MM.1S (cell line): ENCODE measurements at regions not wholly inside any gene's neighbourhood (a gene's known extent, or its start where the extent isn't known, plus 50 kb on each side); places are given as distances from the start of the nearest gene placed in this dataset.

Experiments
- DNase-seq: peaks from one replicate; pipeline ENCODE4 v3.0.0-alpha.2; 2015
- H2AFZ ChIP-seq: fragments of 300-600 bp; sonication (generic); 2 replicates; pipeline ENCODE4 v1.6.0; 2016; ENCODE audit warnings: antibody characterized with exemption, low read length
- H3F3A ChIP-seq: fragments of 300-600 bp; sonication (generic); 2 replicates; pipeline ENCODE4 v1.6.1; 2016; ENCODE audit warnings: mild to moderate bottlenecking, antibody characterized with exemption, low read length, moderate library complexity, mixed read lengths; ENCODE audit not compliant: insufficient read depth
- H3K27ac ChIP-seq: fragments of 300-600 bp; sonication (generic); 2 replicates; pipeline ENCODE4 v1.5.1; 2016; ENCODE audit warnings: mild to moderate bottlenecking, low read length
- H3K27me3 ChIP-seq: fragments of 300-600 bp; sonication (generic); replicated peaks from 2 replicates; pipeline ENCODE4 v1.6.0; 2016; ENCODE audit warnings: low read length; ENCODE audit not compliant: insufficient read depth
- H3K36me3 ChIP-seq: fragments of 300-600 bp; sonication (generic); replicated peaks from 2 replicates; pipeline ENCODE4 v1.6.1; 2016; ENCODE audit warnings: mild to moderate bottlenecking, low read length, mixed read lengths; ENCODE audit not compliant: insufficient read depth
- H3K4me1 ChIP-seq: fragments of 300-600 bp; sonication (generic); 2 replicates; pipeline ENCODE4 v1.6.1; 2016; ENCODE audit warnings: low read length, mixed read lengths
- H3K4me2 ChIP-seq: fragments of 300-600 bp; sonication (generic); 2 replicates; pipeline ENCODE4 v1.6.0; 2016; ENCODE audit warnings: low read depth, low read length
- H3K4me3 ChIP-seq: fragments of 300-600 bp; sonication (generic); 2 replicates; pipeline ENCODE4 v1.5.1; 2016; ENCODE audit warnings: low read length, mixed read lengths
- H3K79me2 ChIP-seq: fragments of 300-600 bp; sonication (generic); 2 replicates; pipeline ENCODE4 v1.6.1; 2016; ENCODE audit warnings: mixed run types, low read length, mixed read lengths
- H3K9ac ChIP-seq: fragments of 300-600 bp; sonication (generic); 2 replicates; pipeline ENCODE4 v1.6.1; 2016; ENCODE audit warnings: low read length, mixed read lengths
- H3K9me2 ChIP-seq: fragments of 300-600 bp; sonication (generic); replicated peaks from 2 replicates; pipeline ENCODE4 v1.6.1; 2016; ENCODE audit warnings: mild to moderate bottlenecking, low read length, mixed read lengths; ENCODE audit not compliant: insufficient read depth
- H3K9me3 ChIP-seq: fragments of 300-600 bp; sonication (generic); replicated peaks from 2 replicates; pipeline ENCODE4 v1.6.1; 2016; ENCODE audit warnings: mild to moderate bottlenecking, low read length, mixed read lengths; ENCODE audit not compliant: insufficient read depth
- H4K20me1 ChIP-seq: fragments of 300-600 bp; sonication (generic); 2 replicates; pipeline ENCODE4 v1.6.1; 2016; ENCODE audit warnings: mild to moderate bottlenecking, low read length, moderate library complexity, mixed read lengths; ENCODE audit not compliant: insufficient read depth
- EZH2 ChIP-seq: fragments of 300-600 bp; sonication (generic); optimal IDR thresholded peaks from 2 replicates; pipeline ENCODE3; 2017; ENCODE audit warnings: low read depth, mild to moderate bottlenecking, antibody characterized with exemption, low read length, mixed read lengths
- EZH2phosphoT487 ChIP-seq: fragments of 300-600 bp; sonication (generic); IDR thresholded peaks from 2 replicates; pipeline ENCODE4 v1.6.1; 2018; ENCODE audit warnings: antibody characterized with exemption, low read length
- TF ChIP-seq, protein P1 (sequence below): fragments of 300-600 bp; sonication (generic); IDR thresholded peaks from 2 replicates; pipeline ENCODE4 v1.5.1; 2016; ENCODE audit warnings: antibody characterized with exemption, low read length, mixed read lengths

DNA sequence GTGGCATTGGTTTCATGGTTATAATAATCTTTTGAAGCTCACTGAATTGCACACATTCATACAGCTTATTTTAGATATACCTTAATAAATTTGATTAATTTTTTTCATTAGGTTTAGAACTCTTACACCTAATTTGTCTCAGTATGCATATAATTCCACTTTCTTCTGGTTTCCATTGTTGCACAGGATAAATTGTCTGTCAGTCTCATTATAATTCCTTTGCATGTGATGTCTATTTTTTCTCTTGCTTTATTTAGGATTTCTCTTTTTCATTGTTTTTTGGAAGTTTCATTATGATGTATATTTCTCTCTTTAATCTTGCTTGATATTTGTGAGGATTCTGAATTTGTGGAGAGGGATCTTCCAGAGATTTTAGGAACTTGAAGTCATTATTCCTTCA lies 84.7 kb downstream of the ARL5B start:
- Histone ChIP-seq H3K4me2 (no peak overlapping the region), H3K9me3 (no peaks in the 10 kb centered on the region)

DNA sequence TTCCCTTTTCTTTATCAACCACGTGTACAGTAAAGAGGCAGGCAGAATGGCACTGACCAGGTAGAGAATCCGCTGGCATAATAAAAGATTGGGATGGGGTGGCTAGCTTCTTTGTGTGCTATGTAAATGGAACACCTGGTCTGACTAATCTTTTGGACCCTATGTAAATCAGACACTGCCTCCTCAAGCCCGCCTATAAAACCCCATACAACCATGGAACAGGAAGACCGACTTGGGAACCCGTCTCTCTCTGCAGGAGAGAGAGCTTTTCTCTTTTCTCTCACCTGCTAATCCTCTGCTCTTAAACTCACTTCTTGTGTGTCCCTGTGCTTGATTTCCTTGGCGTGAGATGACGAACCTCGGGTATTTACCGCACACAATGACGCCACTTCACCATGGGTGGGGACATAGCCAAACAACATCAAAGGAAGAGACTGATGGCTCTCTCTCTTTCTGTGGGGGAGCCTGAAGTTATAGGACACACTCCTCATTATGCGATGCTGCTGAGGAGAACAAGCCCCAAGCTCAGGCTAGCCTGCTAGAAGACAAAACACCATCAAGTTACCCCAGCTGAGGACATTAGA lies 94.2 kb downstream of the ARL5B start:
- H3K36me3 ChIP-seq: no peaks in the 10 kb centered on the region
- H3F3A ChIP-seq: no peaks in the 10 kb centered on the region
- no peaks in the 10 kb centered on the region for H3K79me2 ChIP-seq
- no peak for DNase-seq
- TF ChIP-seq, protein P1, sequence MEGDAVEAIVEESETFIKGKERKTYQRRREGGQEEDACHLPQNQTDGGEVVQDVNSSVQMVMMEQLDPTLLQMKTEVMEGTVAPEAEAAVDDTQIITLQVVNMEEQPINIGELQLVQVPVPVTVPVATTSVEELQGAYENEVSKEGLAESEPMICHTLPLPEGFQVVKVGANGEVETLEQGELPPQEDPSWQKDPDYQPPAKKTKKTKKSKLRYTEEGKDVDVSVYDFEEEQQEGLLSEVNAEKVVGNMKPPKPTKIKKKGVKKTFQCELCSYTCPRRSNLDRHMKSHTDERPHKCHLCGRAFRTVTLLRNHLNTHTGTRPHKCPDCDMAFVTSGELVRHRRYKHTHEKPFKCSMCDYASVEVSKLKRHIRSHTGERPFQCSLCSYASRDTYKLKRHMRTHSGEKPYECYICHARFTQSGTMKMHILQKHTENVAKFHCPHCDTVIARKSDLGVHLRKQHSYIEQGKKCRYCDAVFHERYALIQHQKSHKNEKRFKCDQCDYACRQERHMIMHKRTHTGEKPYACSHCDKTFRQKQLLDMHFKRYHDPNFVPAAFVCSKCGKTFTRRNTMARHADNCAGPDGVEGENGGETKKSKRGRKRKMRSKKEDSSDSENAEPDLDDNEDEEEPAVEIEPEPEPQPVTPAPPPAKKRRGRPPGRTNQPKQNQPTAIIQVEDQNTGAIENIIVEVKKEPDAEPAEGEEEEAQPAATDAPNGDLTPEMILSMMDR: no peak
- TF ChIP-seq EZH2 (no peak), EZH2phosphoT487 (no peak)
- H4K20me1 ChIP-seq: no peaks in the 10 kb centered on the region
- H3K27me3 ChIP-seq: no peaks in the 10 kb centered on the region
- no peak overlapping the region for H2AFZ ChIP-seq
- no peak overlapping the region for H3K4me2 ChIP-seq
- no peaks in the 10 kb centered on the region for H3K9me3 ChIP-seq
- H3K9ac ChIP-seq: no peak overlapping the region
- H3K4me3 ChIP-seq: no peak overlapping the region
- no peak overlapping the region for H3K27ac ChIP-seq
- H3K4me1 ChIP-seq: no peaks in the 10 kb centered on the region
- no peaks in the 10 kb centered on the region for H3K9me2 ChIP-seq

More for the DNA sequence above, 84.7 kb downstream of the ARL5B start:
- H3K36me3 ChIP-seq: no peaks in the 10 kb centered on the region
- no peaks in the 10 kb centered on the region for H3K4me1 ChIP-seq
- H3K9me2 ChIP-seq: no peaks in the 10 kb centered on the region
- H3K27me3 ChIP-seq: no peaks in the 10 kb centered on the region
- H3K9ac ChIP-seq: no peak overlapping the region
- TF ChIP-seq, protein P1: no peak
- TF ChIP-seq EZH2phosphoT487: no peak
- TF ChIP-seq EZH2: no peak
- H3K4me3 ChIP-seq: no peak overlapping the region
- H3K27ac ChIP-seq: no peak overlapping the region
- DNase-seq: no peak
- H3K79me2 ChIP-seq: no peaks in the 10 kb centered on the region
- H3F3A ChIP-seq: no peaks in the 10 kb centered on the region
- H2AFZ ChIP-seq: no peak overlapping the region
- no peaks in the 10 kb centered on the region for H4K20me1 ChIP-seq

DNA sequence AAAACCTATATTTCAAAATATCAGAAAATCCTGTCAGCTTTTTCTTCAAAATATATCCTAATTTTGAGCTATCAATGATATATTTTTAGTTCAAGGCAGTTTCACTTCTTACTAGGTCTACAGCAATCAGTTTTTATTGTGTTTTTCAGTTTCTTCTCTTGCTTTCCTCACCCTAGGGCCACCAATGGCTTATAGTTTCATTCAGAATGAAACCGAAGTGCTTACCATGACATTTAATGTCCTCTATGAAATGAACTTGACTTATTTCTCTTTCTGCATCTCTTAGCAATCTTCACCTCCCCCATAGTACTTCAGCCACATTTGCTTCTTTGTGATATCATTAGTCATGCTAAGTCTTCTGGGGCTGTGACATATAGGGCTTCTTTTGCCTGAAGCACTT lies 100.3 kb downstream of the ARL5B start:
- Histone ChIP-seq H3K4me1 (peaks cover 16% of the 10 kb centered on the region), H4K20me1 (no peaks in the 10 kb centered on the region), H3K36me3 (no peaks in the 10 kb centered on the region), H3K27me3 (no peaks in the 10 kb centered on the region), H2AFZ (peak overlapping the region; percentile 44), H3K4me3 (no peak overlapping the region), H3K4me2 (peak overlapping the region; percentile 42), H3K79me2 (no peaks in the 10 kb centered on the region), H3K27ac (peak overlapping the region; percentile 88), H3F3A (peaks cover 12% of the 10 kb centered on the region), H3K9me3 (no peaks in the 10 kb centered on the region), H3K9me2 (no peaks in the 10 kb centered on the region), H3K9ac (peak overlapping the region; percentile 21; the same call in 1 of the 2 replicates)
- DNase-seq: peak; percentile 85
- no peak for TF ChIP-seq EZH2phosphoT487
- TF ChIP-seq, protein P1: no peak
- no peak for TF ChIP-seq EZH2
